Limb (tissue), 2 donors: ENCODE measurements at regions not wholly inside any gene's neighbourhood (a gene's known extent, or its start where the extent isn't known, plus 50 kb on each side); places are given as distances from the start of the nearest gene placed in this dataset.

Experiments
- DNase-seq, 2 donors: peaks; one replicate each; pipeline ENCODE4 v3.0.0-alpha.2; 2016; ENCODE audit errors: extremely low spot score in 2 of 2

- DNase-seq, result no peak
These were observed 55.3 kb upstream of the POM121L12 start for GRCh38 chr7:52980129-52980528.

GRCh38 chr7:52973126-52973525 is 62.3 kb upstream of the POM121L12 start:
- DNase-seq, result no peak

GRCh38 chr7:52962402-52963076 is 72.9 kb upstream of the POM121L12 start:
- no peak for DNase-seq

GRCh38 chr7:52961084-52961483 is 74.3 kb upstream of the POM121L12 start:
- DNase-seq, result no peak

- DNase-seq, result no peak
These were observed 75.4 kb upstream of the POM121L12 start for GRCh38 chr7:52959878-52960660.

- DNase-seq, result no peak
These were observed 76.1 kb upstream of the POM121L12 start for GRCh38 chr7:52959336-52959735.

- DNase-seq, result no peak
These were observed 76.8 kb upstream of the POM121L12 start for GRCh38 chr7:52958621-52959140.

- DNase-seq, result no peak
These were observed 79.0 kb upstream of the POM121L12 start for GRCh38 chr7:52956379-52956915.

GRCh38 chr7:52955522-52955921 is 79.9 kb upstream of the POM121L12 start:
- no peak for DNase-seq

- DNase-seq, result no peak
These were observed 90.5 kb upstream of the POM121L12 start for GRCh38 chr7:52944921-52945320.

- DNase-seq, result peak in 1 of 2 donors; percentile 8
These were observed 95.0 kb upstream of the POM121L12 start for GRCh38 chr7:52940481-52940880.

GRCh38 chr7:52938455-52939133 is 96.8 kb upstream of the POM121L12 start:
- DNase-seq, result no peak

- no peak for DNase-seq
These were observed 98.7 kb upstream of the POM121L12 start for GRCh38 chr7:52936750-52937149.

GRCh38 chr7:52928591-52928990 is 106.8 kb upstream of the POM121L12 start:
- no peak for DNase-seq

GRCh38 chr7:52925332-52925731 is 110.1 kb upstream of the POM121L12 start:
- no peak for DNase-seq

GRCh38 chr7:52920977-52921376 is 114.5 kb upstream of the POM121L12 start:
- DNase-seq, result no peak

GRCh38 chr7:52917982-52918578 is 117.4 kb upstream of the POM121L12 start:
- DNase-seq, result no peak

GRCh38 chr7:52911795-52912194 is 123.6 kb upstream of the POM121L12 start:
- no peak for DNase-seq

- DNase-seq, result no peak
These were observed 124.1 kb upstream of the POM121L12 start for GRCh38 chr7:52911326-52911725.

- no peak for DNase-seq
These were observed 125.5 kb upstream of the POM121L12 start for GRCh38 chr7:52909935-52910334.

- no peak for DNase-seq
These were observed 126.3 kb upstream of the POM121L12 start for GRCh38 chr7:52909131-52909530.
